CD14-positive monocyte (primary cell): ENCODE measurements at regions not wholly inside any gene's neighbourhood (a gene's known extent, or its start where the extent isn't known, plus 50 kb on each side); places are given as distances from the start of the nearest gene placed in this dataset.

Source experiments
- DNase-seq, 3 donors: peaks; one replicate each; pipeline ENCODE4 v3.0.0-alpha.2; 2011 to 2022
- H2AFZ ChIP-seq: 2 replicates; pipeline ENCODE4 v1.6.0; 2012; ENCODE audit warnings: mild to moderate bottlenecking, low read depth, low read length, inconsistent platforms; ENCODE audit not compliant: insufficient read depth, poor library complexity, severe bottlenecking
- H3K27ac ChIP-seq, 2 donors: 1 replicate in 1 of 2; 2 replicates in 1 of 2; pipeline ENCODE4 v1.5.1; 2012 to 2013; ENCODE audit warnings: low read length in 2 of 2, control low read depth in 1 of 2, inconsistent platforms in 1 of 2, low read depth in 1 of 2, mild to moderate bottlenecking in 1 of 2
- H3K27me3 ChIP-seq, 2 donors: one replicate each; pipeline versions ENCODE4 v1.6.0 to v1.6.1; 2011 to 2013; ENCODE audit warnings: low read length in 2 of 2; ENCODE audit not compliant: control insufficient read depth in 2 of 2, insufficient read depth in 2 of 2
- H3K36me3 ChIP-seq, 2 donors: replicated peaks in 1 of 2; 1 replicate in 1 of 2; 2 replicates in 1 of 2; pipeline versions ENCODE4 v1.5.1 to v1.6.1; 2012 to 2013; ENCODE audit warnings: low read length in 2 of 2, control low read depth in 1 of 2, inconsistent platforms in 1 of 2, mild to moderate bottlenecking in 1 of 2; ENCODE audit not compliant: insufficient read depth in 2 of 2, control insufficient read depth in 1 of 2
- H3K4me1 ChIP-seq, 2 donors: 1 replicate in 1 of 2; 2 replicates in 1 of 2; pipeline versions ENCODE4 v1.5.1 to v1.6.1; 2012 to 2013; ENCODE audit warnings: low read length in 2 of 2, control low read depth in 1 of 2, inconsistent platforms in 1 of 2, mild to moderate bottlenecking in 1 of 2, moderate library complexity in 1 of 2; ENCODE audit not compliant: insufficient read depth in 2 of 2, control insufficient read depth in 1 of 2
- H3K4me2 ChIP-seq: replicated peaks from 2 replicates; pipeline ENCODE3; 2012; ENCODE audit warnings: low read length, moderate library complexity, mild to moderate bottlenecking; ENCODE audit not compliant: poor library complexity, severe bottlenecking; ENCODE audit errors: extremely low read depth
- H3K4me3 ChIP-seq, 3 experiments: fragments of 200-600 bp in 1 of 3; sonication (generic) in 1 of 3; replicated peaks in 1 of 3; 1 replicate in 2 of 3; 2 replicates in 1 of 3; pipeline ENCODE4 v1.5.1; 2011 to 2013; ENCODE audit warnings: low read length in 3 of 3, mild to moderate bottlenecking in 3 of 3, control low read depth in 2 of 3, low read depth in 2 of 3, inconsistent platforms in 1 of 3, moderate library complexity in 1 of 3
- H3K79me2 ChIP-seq: 2 replicates; pipeline ENCODE4 v1.6.0; 2012; ENCODE audit warnings: mild to moderate bottlenecking, control low read depth, inconsistent platforms, low read length, moderate library complexity; ENCODE audit not compliant: insufficient read depth
- H3K9ac ChIP-seq: 2 replicates; pipeline ENCODE4 v1.6.0; 2017; ENCODE audit warnings: low read length, mild to moderate bottlenecking; ENCODE audit not compliant: insufficient read depth, poor library complexity, severe bottlenecking
- H3K9me3 ChIP-seq, 2 donors: replicated peaks in 1 of 2; 1 replicate in 1 of 2; 2 replicates in 1 of 2; pipeline versions ENCODE4 v1.5.1 to v1.6.1; 2012 to 2013; ENCODE audit warnings: low read length in 2 of 2, control low read depth in 1 of 2; ENCODE audit not compliant: control insufficient read depth in 1 of 2, insufficient read depth in 1 of 2
- H4K20me1 ChIP-seq: 2 replicates; pipeline ENCODE4 v1.6.0; 2012; ENCODE audit warnings: mild to moderate bottlenecking, low read length, control low read depth, moderate library complexity; ENCODE audit not compliant: insufficient read depth
- H3K27ac Mint-ChIP-seq, 7 donors: one replicate each; pipeline ENCODE4 v1.8.0; 2020; ENCODE audit warnings: mild to moderate bottlenecking in 7 of 7, mixed read lengths in 7 of 7, moderate library complexity in 6 of 7, inconsistent platforms in 2 of 7
- H3K27me3 Mint-ChIP-seq, 3 donors: one replicate each; pipeline ENCODE4 v1.8.0; 2021 to 2022; ENCODE audit warnings: low read depth in 3 of 3, mild to moderate bottlenecking in 3 of 3, mixed read lengths in 3 of 3, moderate library complexity in 3 of 3, inconsistent platforms in 1 of 3
- H3K36me3 Mint-ChIP-seq, 2 donors: one replicate each; pipeline ENCODE4 v1.8.0; 2020; ENCODE audit warnings: mixed read lengths in 2 of 2, inconsistent platforms in 1 of 2, mild to moderate bottlenecking in 1 of 2
- H3K4me1 Mint-ChIP-seq: one replicate; pipeline ENCODE4 v1.8.0; 2020; ENCODE audit warnings: mild to moderate bottlenecking, mixed read lengths
- H3K4me3 Mint-ChIP-seq, 2 donors: one replicate each; pipeline ENCODE4 v1.8.0; 2020; ENCODE audit warnings: mild to moderate bottlenecking in 2 of 2, mixed read lengths in 2 of 2, moderate library complexity in 1 of 2
- H3K9me3 Mint-ChIP-seq, 7 donors: one replicate each; pipeline ENCODE4 v1.8.0; 2020 to 2022; ENCODE audit warnings: mixed read lengths in 7 of 7, mild to moderate bottlenecking in 6 of 7, moderate library complexity in 6 of 7, inconsistent platforms in 2 of 7
- intact Hi-C, 2 donors: fragments of 100-400 bp; cut with micrococcal nuclease; formaldehyde crosslinking; loops; one replicate each; pipeline versions ENCODE4 v1.15.0 to v1.15.1; 2023
- TF ChIP-seq, protein P1 (sequence below): fragments of 200-600 bp; IDR thresholded peaks from one replicate; pipeline ENCODE4 v1.8.0; 2022; ENCODE audit warnings: antibody characterized with exemption, mild to moderate bottlenecking

DNA sequence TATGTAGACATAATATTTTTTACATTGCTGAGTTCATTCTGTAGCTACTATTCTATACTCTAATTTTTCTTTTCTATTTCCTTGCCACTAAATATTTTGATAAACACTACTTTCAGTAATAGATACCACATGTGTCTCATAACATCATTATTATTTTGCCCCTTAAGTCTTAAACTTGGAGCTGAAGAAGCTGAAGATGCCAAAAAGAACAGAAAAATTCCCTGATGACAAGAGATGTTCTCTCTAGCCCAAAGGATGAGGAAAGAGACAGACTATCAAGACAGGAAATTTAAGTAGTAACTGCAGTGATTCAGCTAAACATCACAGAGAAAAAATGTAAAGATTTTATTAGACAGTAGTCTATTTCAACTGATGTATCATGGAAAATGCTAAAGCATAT is 322.0 kb upstream of the KLHL1 start:
- H3K4me3 ChIP-seq: no peak overlapping the region
- TF ChIP-seq, protein P1, sequence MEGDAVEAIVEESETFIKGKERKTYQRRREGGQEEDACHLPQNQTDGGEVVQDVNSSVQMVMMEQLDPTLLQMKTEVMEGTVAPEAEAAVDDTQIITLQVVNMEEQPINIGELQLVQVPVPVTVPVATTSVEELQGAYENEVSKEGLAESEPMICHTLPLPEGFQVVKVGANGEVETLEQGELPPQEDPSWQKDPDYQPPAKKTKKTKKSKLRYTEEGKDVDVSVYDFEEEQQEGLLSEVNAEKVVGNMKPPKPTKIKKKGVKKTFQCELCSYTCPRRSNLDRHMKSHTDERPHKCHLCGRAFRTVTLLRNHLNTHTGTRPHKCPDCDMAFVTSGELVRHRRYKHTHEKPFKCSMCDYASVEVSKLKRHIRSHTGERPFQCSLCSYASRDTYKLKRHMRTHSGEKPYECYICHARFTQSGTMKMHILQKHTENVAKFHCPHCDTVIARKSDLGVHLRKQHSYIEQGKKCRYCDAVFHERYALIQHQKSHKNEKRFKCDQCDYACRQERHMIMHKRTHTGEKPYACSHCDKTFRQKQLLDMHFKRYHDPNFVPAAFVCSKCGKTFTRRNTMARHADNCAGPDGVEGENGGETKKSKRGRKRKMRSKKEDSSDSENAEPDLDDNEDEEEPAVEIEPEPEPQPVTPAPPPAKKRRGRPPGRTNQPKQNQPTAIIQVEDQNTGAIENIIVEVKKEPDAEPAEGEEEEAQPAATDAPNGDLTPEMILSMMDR: no peak
- peaks cover 0 to 23% (median 4%) of the 10 kb centered on the region in 7 donors for H3K9me3 Mint-ChIP-seq
- no peaks in the 10 kb centered on the region for H3K4me1 Mint-ChIP-seq
- H4K20me1 ChIP-seq: no peaks in the 10 kb centered on the region
- H3K9ac ChIP-seq: no peak overlapping the region
- no peaks in the 10 kb centered on the region for H3K4me1 ChIP-seq
- no peaks in the 10 kb centered on the region for H3K27me3 ChIP-seq
- DNase-seq: no peak
- no peaks in the 10 kb centered on the region for H3K27me3 Mint-ChIP-seq
- H3K27ac ChIP-seq: no peak overlapping the region
- H3K79me2 ChIP-seq: no peaks in the 10 kb centered on the region
- no peak overlapping the region for H2AFZ ChIP-seq
- no peak overlapping the region for H3K4me2 ChIP-seq
- no peaks in the 10 kb centered on the region for H3K36me3 ChIP-seq
- no peak overlapping the region for H3K4me3 Mint-ChIP-seq
- H3K36me3 Mint-ChIP-seq: no peaks in the 10 kb centered on the region
- no peak overlapping the region for H3K27ac Mint-ChIP-seq
- intact Hi-C loops: no loop called here
- H3K9me3 ChIP-seq: peaks cover 4 to 7% of the 10 kb centered on the region in 2 donors

DNA sequence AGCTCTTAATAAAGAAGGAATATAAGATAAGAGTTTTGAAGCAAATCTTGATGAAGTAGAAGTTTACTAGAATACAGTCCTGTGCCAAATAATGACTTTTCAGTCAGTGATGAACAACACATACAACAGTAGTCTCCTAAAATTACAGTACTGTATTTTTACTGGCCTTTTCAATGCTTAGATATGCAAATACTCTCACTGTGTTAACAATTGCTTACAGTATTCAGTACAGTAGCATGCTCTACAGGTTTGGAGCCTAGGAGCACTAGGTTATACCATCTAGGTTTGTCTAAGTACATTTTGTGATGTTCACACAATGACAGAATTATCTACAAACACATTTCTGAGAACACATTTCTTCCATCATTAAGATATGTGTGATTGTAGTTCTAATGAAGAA is 316.7 kb upstream of the KLHL1 start:
- Mint-ChIP-seq H3K27me3 (no peaks in the 10 kb centered on the region), H3K9me3 (peaks cover 0 to 6% (median 0%) of the 10 kb centered on the region in 7 donors), H3K36me3 (no peaks in the 10 kb centered on the region), H3K4me1 (no peaks in the 10 kb centered on the region), H3K27ac (no peak overlapping the region), H3K4me3 (no peak overlapping the region)
- no peaks in the 10 kb centered on the region for H4K20me1 ChIP-seq
- no peak overlapping the region for H3K27ac ChIP-seq
- H3K9me3 ChIP-seq: peaks cover 0 to 4% of the 10 kb centered on the region in 2 donors
- H3K4me3 ChIP-seq: no peak overlapping the region
- no peaks in the 10 kb centered on the region for H3K36me3 ChIP-seq
- intact Hi-C loops: no loop called here
- H3K79me2 ChIP-seq: no peaks in the 10 kb centered on the region
- H3K4me2 ChIP-seq: no peak overlapping the region
- H2AFZ ChIP-seq: no peak overlapping the region
- no peak overlapping the region for H3K9ac ChIP-seq
- no peak for DNase-seq
- TF ChIP-seq, protein P1: no peak
- no peaks in the 10 kb centered on the region for H3K4me1 ChIP-seq
- no peaks in the 10 kb centered on the region for H3K27me3 ChIP-seq
